NCI-H2107 treated with DMSO at 0.1 percent for 48 hours (cell line): ENCODE measurements at regions not wholly inside any gene's neighbourhood (a gene's known extent, or its start where the extent isn't known, plus 50 kb on each side); places are given as distances from the start of the nearest gene placed in this dataset.

Experiments used
- DNase-seq: peaks from one replicate; lab custom pipeline; 2025; ENCODE audit not compliant: unreplicated experiment; lab: John Stamatoyannopoulos, UW

- no peak for DNase-seq
Measured at GRCh38 chr18:46320928-46321711, 216.9 kb downstream of the HAUS1 start.

- DNase-seq = peak; percentile 70
Measured at GRCh38 chr18:46321955-46322354, 217.8 kb downstream of the HAUS1 start.

DNA sequence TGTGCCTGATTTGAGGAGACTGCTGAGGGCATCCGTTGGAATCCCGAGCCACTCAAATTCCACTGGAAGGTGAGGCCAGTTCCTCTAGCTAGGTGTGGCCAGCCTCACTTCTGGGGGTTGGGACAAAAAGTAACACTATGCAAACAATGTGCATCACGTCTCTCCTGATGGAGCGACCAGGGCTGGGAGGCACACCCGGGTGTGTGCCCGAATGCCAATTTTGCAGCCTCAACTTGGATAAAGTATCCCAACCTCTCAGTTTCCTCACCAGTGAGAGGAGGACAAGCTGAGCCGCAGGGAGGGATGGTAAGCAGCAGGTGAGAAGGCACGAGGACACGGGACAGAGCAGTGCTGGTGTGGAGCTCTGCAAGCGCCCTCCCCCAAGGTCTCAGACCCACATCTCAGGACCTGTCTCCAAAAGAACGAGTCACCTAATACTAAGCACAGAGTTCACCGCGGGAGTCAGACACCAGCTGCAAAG lies 218.3 kb downstream of the HAUS1 start:
- peak; percentile 10 for DNase-seq

GRCh38 chr18:46322941-46323340 lies 218.8 kb downstream of the HAUS1 start:
- no peak for DNase-seq

GRCh38 chr18:46324087-46324955 lies 220.1 kb downstream of the HAUS1 start:
- peak; percentile 81 for DNase-seq

DNA sequence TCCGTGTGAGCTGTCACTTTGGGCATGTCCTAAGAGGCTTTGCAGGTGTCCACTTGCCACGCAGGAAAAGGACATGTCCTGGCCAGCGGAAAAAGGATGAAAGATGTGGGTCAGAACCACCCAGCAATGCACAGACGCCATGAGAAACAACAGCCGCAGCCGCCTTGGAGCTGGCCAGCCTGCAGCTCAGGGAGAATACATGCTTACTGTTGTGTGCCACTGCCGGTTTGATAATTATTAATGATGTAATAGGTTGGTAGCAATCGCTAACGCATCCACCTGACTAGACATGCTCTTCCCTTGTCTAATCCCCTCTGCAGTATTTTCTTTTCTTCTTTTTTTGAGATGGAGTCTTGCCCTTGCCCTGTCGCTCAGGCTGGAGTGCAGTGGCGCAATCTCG lies 221.7 kb downstream of the HAUS1 start:
- no peak for DNase-seq

- no peak for DNase-seq
Measured at GRCh38 chr18:46329736-46330246, 225.6 kb downstream of the HAUS1 start.

DNA sequence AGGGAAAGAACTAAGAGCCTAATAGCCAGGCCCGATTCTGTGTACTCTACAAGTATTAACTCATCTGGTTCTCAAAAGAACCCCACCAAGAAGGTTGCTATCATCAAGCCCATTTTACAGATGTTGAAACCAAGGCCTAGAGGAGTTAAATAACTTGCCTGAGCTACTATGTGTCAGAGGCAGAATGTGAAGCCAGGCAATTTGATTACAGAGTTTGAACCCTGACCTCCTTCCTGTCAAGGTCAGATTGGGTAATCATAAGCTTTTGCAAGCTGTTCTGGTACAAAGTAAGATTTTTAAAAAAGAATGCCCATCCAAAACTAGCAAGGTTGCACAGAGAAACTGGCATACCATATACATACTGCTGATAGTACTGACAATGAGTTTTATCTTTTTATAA lies 227.1 kb downstream of the HAUS1 start:
- no peak for DNase-seq

GRCh38 chr18:46332286-46332801 lies 228.2 kb downstream of the HAUS1 start:
- DNase-seq = no peak

DNA sequence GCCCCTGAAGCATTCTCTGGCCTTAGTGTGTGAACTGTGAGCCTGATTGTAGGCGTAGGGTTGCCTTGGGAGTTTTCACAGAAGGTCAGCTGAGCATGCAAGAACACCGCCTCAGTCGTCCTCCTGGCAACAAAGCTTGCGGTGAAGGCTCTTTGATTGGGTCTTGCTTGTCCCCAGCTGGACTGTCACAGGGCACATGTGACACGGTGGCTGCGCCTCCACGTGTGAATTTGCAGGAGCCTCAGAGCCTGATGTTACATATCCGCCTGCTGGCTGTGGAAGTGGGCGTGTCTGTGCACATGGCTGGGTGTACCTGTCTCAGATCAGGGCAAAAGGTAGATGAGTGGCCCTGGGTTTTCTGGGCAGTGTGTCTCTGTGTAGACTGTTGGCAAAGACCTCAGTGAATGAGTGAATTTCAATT lies 228.7 kb downstream of the HAUS1 start:
- no peak for DNase-seq

DNA sequence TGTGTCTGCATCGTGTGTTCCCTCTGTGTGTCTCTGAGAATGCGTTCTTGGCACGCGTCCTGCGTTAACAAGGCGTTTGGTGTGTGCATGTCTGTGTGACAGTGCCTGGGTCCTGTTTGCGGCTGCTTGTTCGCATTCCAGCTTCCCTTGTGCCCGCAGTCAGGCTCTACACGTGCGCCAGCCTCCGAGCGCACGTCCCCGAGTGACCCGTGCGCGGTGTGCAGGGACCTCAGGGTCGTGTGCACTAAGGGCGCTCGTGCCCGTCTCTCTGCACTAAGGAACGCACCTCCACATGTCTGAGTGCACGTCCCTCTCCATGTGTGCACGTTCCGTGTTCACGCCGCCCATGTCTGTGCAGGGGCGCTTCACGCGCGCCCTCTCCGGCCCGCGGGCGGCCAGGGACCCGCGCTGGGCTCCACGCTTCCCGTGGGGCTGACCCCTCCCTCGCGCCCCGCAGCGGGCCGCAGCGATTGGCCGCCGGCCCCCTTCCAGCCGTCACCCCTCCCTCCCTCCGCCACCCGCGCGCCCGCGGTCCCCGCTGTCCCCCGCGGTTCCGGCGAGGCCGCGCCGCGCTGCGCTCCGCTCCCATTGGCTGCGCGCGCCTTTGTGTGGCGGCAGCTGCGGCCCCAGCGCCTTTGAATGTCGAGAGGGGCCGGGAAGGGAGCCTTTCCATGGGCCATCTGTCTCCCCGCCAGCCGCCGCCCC lies 229.4 kb downstream of the HAUS1 start:
- DNase-seq = peak; percentile 76

GRCh38 chr18:46334868-46335281 lies 230.7 kb downstream of the HAUS1 start:
- peak; percentile 51 for DNase-seq

GRCh38 chr18:46335534-46336101 lies 231.4 kb downstream of the HAUS1 start:
- peak; percentile 32 for DNase-seq

DNA sequence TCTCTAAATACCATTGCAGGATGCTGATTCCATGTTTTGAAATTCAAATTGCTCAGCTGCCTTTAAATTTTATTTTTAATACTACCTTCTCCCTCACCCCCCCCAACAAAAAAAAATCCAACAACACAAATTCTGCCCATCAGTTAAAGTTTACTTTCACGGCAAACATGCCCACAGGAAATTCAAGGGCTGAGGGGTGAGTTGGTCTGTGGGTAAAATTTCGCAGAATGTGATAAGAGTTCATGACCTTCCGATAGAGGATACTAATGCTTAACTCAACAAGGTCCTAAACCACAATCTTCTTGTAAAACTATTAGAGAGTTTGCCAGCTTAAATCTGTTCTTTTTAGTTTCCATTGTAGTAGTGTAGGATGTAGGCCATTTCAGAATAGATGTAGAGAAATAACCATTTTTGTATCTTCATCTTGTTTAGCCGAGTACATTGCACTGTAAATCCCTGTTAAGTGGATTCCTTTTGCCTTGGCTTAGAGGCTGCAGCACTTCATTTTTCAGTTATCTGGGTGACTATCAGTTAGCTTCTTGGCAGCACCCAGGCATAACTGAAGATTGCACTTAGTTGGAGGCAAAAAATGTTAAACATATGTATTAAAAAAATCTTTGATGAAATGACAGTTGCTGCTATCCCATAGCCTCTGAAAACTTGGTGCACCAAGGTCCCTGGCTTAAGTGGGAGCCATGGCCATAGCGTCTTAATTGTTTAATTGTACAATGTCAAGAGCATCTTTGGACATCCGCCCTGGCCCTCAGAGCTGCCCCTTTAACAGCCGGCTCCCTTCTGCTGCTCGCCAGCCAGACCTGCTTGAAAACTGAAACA lies 232.3 kb downstream of the HAUS1 start:
- DNase-seq = no peak

DNA sequence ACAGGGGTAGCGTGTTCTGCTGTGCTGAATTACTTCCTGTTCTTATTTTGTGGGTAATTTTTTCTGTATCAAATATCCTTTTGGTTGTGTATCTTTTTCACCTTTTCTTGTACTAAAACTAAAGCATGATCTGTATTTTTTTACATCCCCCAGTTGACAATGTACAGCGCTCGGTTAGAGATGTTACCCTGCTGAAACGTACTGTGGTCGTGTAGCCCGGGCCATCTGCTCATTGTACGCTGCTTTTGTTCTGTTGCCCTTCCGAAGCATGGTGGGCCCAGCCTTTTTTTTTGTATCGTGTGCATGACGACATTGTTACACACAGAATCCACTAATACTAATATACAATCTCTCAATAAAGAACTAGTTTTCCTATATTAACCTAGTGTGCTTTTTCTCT lies 233.1 kb downstream of the HAUS1 start:
- DNase-seq = no peak

GRCh38 chr18:46338205-46338604 lies 234.0 kb downstream of the HAUS1 start:
- no peak for DNase-seq

DNA sequence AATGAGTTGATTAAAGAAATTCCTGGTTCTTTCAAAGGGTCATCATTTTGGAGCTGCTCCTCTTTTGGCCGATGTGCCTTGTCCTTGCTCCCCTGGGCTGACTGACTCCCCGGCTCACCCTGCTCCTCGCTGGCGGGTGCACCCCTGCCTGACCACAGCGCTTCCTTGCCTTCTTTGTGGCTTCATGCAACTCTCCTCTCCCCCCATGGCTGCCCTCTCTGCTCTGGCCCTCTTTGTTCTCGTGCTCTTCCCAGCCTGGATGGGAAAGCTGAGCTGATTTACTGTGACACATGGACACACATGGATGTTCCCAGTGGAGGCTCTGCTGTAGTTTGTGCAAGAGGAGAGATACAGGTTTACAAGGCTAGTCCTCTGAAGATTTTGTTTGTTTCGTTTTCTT lies 234.6 kb downstream of the HAUS1 start:
- no peak for DNase-seq

DNA sequence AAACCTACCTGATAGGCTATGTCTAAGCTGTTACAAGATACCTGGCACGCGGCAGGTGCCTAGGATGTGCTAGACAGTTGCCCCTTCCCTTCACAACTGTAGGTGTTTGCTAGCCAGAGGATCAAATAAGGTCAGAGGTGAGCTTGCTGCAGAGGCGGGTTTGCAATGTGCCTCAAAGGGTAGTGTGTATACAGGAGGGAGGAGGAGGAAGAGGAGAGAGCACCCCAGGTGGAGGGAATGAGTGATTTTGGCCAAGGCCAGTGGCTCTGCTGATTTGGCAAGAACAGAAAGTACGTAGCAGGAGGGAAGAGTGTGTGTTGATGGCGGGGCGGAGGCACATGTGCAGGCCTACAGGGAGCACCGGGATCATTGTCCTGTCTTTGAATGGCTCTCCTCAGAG lies 236.5 kb downstream of the HAUS1 start:
- DNase-seq = no peak

GRCh38 chr18:46341986-46342525 lies 237.9 kb downstream of the HAUS1 start:
- no peak for DNase-seq
